ENCODE measurements at regions not wholly inside any gene's neighbourhood (a gene's known extent, or its start where the extent isn't known, plus 50 kb on each side); places are given as distances from the start of the nearest gene placed in this dataset.
"Not testable (repeated sequence)": the region's sequence is repeated elsewhere in the genome, so short reads cannot be mapped to it uniquely, and the experiment has no call there.

- in situ Hi-C loops (cut with HindIII; ENCODE audit: low sequenced_read_pairs), result no loop called here
Measured at GRCh38 chr6:44037847-44038542, 89.3 kb downstream of the MRPL14 start.

GRCh38 chr6:44037276-44037675 is 90.0 kb downstream of the MRPL14 start:
- in situ Hi-C loops (cut with HindIII; ENCODE audit: low sequenced_read_pairs), result not testable (repeated sequence)

- in situ Hi-C loops (cut with HindIII; ENCODE audit: low sequenced_read_pairs), result no loop called here
Measured at GRCh38 chr6:44036699-44037101, 90.6 kb downstream of the MRPL14 start.

DNA sequence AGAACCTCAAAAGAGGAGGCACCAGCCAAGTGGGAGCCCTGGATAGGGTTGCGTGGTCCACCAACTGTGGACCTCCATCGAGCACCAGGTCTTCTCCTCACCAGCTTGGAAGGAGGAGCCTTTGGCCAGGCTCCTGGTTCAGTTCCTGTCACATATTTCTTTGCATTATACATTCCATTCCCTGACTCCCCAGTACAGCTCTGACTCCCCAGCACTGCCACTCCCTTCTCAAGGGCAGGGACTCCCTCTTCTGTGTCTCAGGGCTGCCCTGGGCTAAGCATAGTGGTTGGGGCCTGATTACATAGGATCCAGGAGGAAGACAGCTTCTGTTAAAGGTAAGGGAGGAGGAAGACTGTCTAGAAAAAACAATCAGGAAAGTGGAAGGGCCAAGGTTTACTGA is 91.1 kb downstream of the MRPL14 start:
- in situ Hi-C loops (cut with HindIII; ENCODE audit: low sequenced_read_pairs), result no loop called here

GRCh38 chr6:44035621-44036020 is 91.6 kb downstream of the MRPL14 start:
- in situ Hi-C loops (cut with HindIII; ENCODE audit: low sequenced_read_pairs), result no loop called here

DNA sequence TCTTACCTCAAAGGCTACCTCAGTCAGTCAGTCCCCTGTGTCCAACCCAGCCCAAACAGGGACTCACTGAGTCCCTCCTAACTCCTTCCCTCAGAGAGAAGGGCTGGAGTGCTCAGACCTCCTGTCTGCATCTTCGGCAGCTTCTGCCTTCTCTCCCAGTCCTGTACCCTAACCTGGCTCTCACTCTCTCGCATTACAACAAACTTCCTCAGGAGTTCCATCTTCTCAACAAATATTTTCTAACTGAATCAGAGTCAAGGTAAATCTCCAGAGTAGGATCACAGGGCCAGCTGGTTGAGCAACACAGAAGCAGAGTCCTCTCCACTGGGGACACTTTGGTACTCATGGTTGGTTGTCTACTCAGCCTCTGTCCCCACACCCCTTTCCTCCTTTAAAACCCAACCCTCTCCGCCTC is 92.3 kb downstream of the MRPL14 start:
- in situ Hi-C loops (cut with HindIII; ENCODE audit: low sequenced_read_pairs), result no loop called here

GRCh38 chr6:44034391-44034861 is 92.8 kb downstream of the MRPL14 start:
- in situ Hi-C loops (cut with HindIII; ENCODE audit: low sequenced_read_pairs), result no loop called here

GRCh38 chr6:44030812-44031454 is 96.3 kb downstream of the MRPL14 start:
- in situ Hi-C loops (cut with HindIII; ENCODE audit: low sequenced_read_pairs), result no loop called here

DNA sequence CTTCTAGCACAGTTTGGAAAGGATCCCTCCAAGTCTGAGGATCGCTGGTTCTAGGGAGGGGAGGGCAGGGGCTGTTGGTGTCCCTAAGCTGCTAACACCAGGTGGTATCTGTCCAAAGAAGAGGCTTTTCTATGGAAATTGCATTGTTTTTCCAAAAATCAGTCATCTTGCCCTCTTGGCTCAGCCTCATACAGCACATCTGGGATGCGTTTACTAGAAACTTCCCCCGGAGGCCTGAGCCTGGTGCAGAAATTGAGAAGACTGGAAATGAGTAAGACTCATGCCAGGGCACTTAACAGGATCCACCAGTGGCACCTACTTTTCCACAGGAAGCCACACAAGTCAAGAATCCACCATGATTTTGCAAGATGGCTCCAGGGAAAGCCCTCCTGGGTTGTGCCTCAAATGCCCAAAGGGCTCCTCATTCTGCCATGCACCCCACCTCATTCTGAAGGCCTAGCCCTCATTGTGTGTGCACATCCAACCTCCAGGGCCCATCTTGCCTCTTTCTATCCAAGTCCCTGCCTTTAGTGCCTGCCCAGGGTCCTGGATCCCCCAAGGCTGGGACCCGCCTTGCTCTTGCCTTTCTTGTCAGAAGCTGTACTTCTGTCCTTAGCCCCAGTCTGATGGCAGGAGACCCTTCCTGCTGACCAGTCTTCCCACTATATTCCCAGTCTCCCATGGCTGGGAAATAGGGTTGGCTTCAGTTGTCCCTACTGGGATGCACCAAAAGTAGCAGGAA is 97.6 kb downstream of the MRPL14 start:
- in situ Hi-C loops (cut with HindIII; ENCODE audit: low sequenced_read_pairs), result no loop called here

- in situ Hi-C loops (cut with HindIII; ENCODE audit: low sequenced_read_pairs), result no loop called here
Measured at GRCh38 chr6:44028789-44029310, 98.4 kb downstream of the MRPL14 start.

- in situ Hi-C loops (cut with HindIII; ENCODE audit: low sequenced_read_pairs), result no loop called here
Measured at GRCh38 chr6:44025226-44025625, 102.0 kb downstream of the MRPL14 start.

- in situ Hi-C loops (cut with HindIII; ENCODE audit: low sequenced_read_pairs), result no loop called here
Measured at GRCh38 chr6:44024574-44025219, 102.6 kb downstream of the MRPL14 start.

GRCh38 chr6:44023586-44024454 is 103.4 kb downstream of the MRPL14 start:
- in situ Hi-C loops (cut with HindIII; ENCODE audit: low sequenced_read_pairs), result no loop called here

DNA sequence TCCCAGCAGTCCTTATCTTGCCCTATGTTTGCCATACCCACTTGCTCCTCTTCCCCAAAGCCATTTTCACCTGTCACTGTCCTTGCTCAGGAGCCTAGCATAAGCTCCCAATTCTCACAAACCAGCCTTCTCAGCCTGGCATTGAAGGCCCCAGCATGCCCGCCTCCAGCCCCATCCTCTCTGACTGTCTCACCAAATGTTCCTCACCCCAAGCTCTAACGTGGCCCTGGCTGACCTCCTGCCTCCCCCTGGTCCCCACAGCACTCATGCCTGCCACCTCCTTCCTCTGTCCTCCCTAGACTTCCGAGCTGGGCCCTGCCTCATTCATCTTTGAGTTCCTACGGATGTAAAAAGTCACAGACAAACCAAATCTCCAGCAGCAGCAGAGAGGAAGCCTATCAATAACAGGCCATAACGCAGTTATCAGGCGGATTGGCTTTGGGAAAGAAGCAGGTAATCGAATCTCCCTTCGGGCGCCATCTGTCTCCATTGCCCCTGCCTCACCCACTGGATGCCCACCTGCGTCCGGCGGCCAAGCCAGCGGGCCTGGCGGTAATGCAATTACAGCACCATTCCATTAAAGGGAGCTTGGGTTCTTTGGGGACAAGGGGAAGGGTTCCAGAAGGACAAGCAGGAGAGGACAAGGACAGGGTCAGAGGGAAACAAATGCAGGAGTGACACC is 104.4 kb downstream of the MRPL14 start:
- in situ Hi-C loops (cut with HindIII; ENCODE audit: low sequenced_read_pairs), result no loop called here

DNA sequence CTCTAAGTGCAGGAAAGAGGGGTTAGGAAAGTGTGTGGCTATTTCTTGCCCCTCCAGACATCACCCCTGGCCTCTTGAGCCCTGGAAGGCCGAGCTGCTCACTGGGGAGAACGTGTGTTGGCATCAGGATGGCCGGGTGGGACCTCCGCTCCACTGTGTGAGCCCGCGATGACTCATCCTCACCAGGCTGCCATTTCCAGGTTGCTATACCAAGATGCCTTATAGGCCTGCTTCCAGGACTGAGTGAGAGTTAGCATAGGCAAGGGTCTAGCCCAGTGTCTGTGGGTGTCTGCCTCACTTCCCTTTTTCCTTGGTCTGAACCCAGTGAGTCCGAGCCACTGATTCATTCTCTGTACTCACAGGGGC is 105.0 kb downstream of the MRPL14 start:
- in situ Hi-C loops (cut with HindIII; ENCODE audit: low sequenced_read_pairs), result no loop called here

GRCh38 chr6:44021589-44022295 is 105.5 kb downstream of the MRPL14 start:
- in situ Hi-C loops (cut with HindIII; ENCODE audit: low sequenced_read_pairs), result no loop called here

DNA sequence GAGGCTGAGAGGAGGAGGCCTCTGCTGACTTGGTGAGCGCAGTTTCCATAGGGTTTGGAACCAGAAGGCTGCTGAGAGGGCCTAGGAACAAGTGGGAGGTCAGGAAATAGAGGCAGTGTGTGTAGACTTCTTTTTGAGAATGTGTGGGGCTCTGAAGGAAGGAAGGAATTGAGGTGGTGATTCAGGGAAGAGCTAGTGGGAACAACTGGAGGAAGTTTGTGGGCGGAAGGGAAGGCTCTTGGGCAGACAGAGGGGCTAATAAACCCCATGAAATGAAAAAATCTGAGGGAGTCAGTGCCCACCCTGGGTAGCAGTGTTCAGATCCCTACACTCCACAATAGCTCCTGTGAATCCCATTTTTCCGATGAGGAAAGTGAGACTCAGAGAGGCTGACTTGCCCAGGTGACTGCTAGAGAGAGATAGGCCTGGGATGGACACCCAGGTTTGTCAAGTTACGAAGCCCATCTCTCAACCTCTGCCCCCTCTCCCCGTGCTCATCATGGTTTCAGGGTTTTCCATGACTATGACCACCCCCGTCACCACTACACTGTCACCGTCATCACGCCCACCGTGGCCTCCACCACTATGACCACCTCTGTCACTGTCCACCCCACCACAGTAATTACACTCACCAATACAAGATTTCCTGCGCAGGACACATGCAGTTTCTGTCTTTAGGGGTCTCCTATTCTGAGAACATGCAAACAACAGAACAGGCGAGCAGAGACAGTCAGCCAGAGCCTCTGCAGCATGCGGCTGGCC is 106.4 kb downstream of the MRPL14 start:
- in situ Hi-C loops (cut with HindIII; ENCODE audit: low sequenced_read_pairs), result no loop called here

- in situ Hi-C loops (cut with HindIII; ENCODE audit: low sequenced_read_pairs), result no loop called here
Measured at GRCh38 chr6:44020148-44020547, 107.1 kb downstream of the MRPL14 start.

Measured in DLD1 (cell line).